GM11168 (cell line): ENCODE measurements at regions not wholly inside any gene's neighbourhood (a gene's known extent, or its start where the extent isn't known, plus 50 kb on each side); places are given as distances from the start of the nearest gene placed in this dataset.
"Not testable (repeated sequence)": the region's sequence is repeated elsewhere in the genome, so short reads cannot be mapped to it uniquely, and the experiment has no call there.

Experiments used
- in situ Hi-C: fragments of 300-500 bp; cut with MboI; formaldehyde crosslinking; loops from one replicate; pipeline ENCODE4 v1.12.0; 2022; ENCODE audit warnings: low sequenced_read_pairs; ENCODE audit not compliant: unreplicated experiment

GRCh38 chr5:50501491-50502228 lies 60.6 kb upstream of the EMB start:
- in situ Hi-C loops: no loop called here

DNA sequence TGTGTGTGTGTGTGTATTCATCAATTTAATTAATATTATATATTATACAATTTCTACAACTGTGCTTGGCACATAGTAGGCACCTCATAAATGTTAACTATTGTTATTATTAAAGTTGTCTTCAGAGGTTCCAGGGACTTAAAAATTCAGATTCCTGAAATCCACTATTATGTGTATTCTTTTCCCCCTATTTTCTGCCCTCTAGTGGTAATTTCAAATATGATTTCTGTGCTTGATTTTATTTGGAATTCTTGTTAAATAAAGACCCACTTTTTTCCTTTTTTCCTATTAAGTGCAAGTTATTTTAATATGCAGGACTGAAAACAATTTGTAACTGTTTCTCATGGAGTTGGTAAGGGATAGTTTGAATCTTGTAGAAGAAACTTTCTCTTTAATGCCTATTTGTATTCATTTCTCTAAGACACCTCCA lies 72.0 kb upstream of the EMB start:
- in situ Hi-C loops: not testable (repeated sequence)

DNA sequence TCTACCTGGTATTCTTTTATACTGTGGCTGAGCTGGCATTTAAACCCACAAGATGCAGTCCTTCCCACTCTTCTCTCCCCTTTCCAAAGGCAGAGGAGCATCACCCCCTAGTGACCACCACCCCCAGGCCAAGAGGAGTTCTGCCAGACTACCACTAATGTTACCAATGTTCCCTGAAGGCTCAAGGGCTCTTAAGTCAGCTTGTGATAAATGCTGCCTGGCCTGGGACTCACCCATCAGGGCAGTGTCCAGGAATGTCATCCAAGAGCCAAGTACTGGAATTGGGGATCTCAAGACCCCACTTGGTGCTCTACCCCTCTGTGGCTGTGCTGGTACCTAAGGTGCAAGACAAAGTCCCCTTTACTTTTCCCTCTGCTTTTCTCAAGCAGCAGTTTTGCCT lies 80.0 kb upstream of the EMB start:
- in situ Hi-C loops: not testable (repeated sequence)

DNA sequence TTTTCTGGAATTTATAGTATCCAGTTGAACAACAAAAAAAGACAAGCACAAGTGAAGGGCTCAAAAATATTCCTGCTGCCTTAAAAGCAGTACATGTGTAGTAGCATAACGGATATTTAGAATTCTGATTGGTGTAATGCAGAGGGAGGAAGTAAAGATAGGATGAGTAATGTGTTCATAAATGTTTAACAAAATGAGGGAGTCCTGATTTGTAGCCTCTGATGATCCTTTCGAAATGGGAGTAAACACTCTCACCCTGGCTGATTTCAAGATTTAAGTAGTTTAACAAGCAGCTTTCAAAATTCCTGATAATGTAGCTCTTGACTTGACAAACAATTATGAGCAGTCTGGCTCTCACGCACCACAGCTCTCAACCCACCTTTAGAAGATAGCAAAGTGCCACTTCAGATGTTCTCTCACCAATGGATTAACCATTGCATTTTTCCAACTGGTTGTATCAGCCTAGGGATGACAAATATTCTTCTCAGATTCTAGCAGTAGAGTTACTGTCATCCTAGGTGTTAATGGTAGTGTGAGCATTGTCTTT lies 86.5 kb upstream of the EMB start:
- in situ Hi-C loops: not testable (repeated sequence)

DNA sequence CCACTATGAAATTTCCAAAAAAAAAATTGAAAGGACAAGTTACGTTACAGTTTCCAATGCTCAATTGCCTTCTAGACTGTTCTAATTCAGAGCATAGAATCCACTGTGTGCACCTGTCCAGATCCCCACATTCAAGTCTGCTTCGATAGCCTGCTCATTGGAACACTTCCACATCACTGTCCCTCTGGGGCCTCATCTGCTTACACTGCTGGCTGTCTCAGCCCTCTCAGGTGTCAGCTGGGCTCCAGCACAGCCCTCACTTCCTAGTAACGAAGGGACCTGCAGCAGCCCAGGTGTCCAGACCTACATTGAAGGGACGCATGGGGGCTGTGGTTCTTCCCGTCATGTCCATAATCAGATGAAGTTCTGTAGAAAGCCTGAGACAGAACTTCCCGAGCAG lies 94.3 kb upstream of the EMB start:
- in situ Hi-C loops: no loop called here

DNA sequence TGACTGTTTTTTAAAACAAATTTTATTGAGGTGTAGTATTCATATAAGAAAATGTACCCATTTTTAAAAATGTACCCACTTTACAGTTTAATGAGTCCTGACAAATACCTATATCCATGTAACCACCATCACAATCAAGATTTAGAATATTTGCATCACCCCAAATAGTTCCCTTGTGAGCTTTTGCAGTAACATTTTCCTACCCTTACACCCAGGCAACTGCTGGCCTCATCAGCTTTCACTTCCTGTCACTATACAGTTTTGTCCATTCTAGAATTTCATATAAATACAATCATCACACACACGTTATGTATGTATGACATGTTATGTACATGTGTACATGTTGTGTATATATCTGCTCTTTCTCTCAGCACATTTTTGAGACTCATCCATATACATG lies 96.4 kb upstream of the EMB start:
- in situ Hi-C loops: not testable (repeated sequence)

DNA sequence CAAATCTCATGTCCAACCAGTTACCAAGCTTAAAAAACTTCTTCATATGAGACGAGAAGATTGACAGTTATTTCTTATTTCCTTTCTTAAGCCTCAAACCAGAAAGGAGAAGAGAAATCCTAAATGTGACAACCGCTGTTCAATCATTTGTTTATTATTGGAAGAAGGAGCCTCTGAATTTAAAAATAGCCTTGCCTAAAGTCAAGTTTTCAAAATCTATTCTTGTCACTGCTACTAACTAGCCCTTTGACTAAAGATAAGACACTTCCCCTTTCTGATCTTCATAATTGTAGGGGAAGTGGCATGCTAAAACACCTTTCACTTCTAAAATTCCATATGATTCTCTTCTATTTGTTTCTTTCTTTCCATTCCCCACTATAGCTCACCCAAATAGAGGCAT lies 106.2 kb upstream of the EMB start:
- in situ Hi-C loops: no loop called here

- in situ Hi-C loops: loop anchor here (25.0 kb wide), 1 partner anchor 212 kb away; no protein-coding TSS in a partner anchor
Measured at GRCh38 chr5:50550267-50550666, 109.2 kb upstream of the EMB start.

GRCh38 chr5:50550993-50551392 lies 109.9 kb upstream of the EMB start:
- in situ Hi-C loops: loop anchor here (25.0 kb wide), 1 partner anchor 211 kb away; no protein-coding TSS in a partner anchor

- in situ Hi-C loops: loop anchor here (25.0 kb wide), 1 partner anchor 209 kb away; no protein-coding TSS in a partner anchor
Measured at GRCh38 chr5:50553560-50553984, 112.5 kb upstream of the EMB start.

DNA sequence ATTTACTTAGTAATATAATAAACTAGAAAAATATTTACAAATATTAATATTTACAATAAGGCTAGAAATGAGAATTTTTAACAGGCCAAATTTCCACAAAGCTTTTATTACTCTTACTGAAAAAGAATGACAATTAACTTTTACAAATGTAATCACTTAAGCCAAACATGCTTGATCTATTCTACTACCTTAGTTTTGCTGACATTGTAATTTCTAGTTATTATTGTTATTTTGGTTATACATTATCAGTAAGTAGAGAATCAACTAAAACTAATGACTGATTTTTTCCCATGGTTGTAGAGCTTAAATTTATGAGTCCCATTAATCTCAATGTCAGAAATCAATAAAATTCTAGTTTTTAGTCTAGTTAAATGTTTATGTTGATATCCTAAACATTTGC lies 107.8 kb upstream of the PARP8 start:
- in situ Hi-C loops: loop anchor here (25.0 kb wide), 1 partner anchor 204 kb away; no protein-coding TSS in a partner anchor

GRCh38 chr5:50559955-50560354 lies 106.5 kb upstream of the PARP8 start:
- in situ Hi-C loops: loop anchor here (25.0 kb wide), 1 partner anchor 202 kb away; no protein-coding TSS in a partner anchor

GRCh38 chr5:50562694-50563093 lies 103.7 kb upstream of the PARP8 start:
- in situ Hi-C loops: loop anchor here (25.0 kb wide), 1 partner anchor 200 kb away; no protein-coding TSS in a partner anchor

GRCh38 chr5:50564079-50564478 lies 102.4 kb upstream of the PARP8 start:
- in situ Hi-C loops: loop anchor here (25.0 kb wide), 1 partner anchor 198 kb away; no protein-coding TSS in a partner anchor

DNA sequence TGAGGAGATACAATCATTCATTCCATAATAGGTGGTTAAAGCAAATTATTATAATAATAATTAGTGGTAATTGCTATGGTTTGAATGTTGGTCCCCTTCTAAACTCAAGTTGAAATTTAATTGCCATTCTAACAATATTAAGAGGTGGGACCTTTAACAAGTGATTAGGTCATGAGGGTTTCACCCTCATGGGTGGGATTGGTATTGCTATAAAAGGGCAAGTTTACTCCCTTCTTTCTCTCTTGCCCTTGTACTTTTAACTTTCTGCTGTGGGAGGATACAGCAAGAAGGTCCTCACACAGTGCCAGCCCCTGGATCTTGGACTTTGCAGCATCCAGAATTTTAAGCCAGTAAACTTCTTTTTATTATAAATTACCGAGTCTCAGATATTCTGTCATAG lies 101.9 kb upstream of the PARP8 start:
- in situ Hi-C loops: loop anchor here (25.0 kb wide), 1 partner anchor 198 kb away; no protein-coding TSS in a partner anchor

- in situ Hi-C loops: loop anchor here (25.0 kb wide), 1 partner anchor 188 kb away; no protein-coding TSS in a partner anchor
Measured at GRCh38 chr5:50574121-50574520, 92.3 kb upstream of the PARP8 start.

GRCh38 chr5:50575740-50576139 lies 90.7 kb upstream of the PARP8 start:
- in situ Hi-C loops: no loop called here

DNA sequence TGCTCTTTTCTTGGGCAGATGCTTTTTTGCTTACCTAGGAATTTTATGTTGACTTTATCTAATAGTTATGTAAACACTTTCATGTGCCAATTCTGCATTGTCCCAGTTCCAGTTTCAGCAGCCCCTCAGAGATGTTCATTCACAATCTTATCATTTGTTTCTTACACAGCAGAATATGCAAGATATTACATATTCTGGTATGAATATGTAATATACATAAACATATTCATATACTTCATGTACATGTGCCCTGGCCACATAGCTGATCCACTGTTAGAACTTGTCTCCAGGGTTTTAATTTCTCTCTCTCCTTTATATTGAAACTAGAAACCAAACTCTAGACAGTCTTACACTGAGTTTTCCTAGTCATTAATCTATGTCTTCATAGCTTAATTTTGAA lies 90.2 kb upstream of the PARP8 start:
- in situ Hi-C loops: no loop called here

DNA sequence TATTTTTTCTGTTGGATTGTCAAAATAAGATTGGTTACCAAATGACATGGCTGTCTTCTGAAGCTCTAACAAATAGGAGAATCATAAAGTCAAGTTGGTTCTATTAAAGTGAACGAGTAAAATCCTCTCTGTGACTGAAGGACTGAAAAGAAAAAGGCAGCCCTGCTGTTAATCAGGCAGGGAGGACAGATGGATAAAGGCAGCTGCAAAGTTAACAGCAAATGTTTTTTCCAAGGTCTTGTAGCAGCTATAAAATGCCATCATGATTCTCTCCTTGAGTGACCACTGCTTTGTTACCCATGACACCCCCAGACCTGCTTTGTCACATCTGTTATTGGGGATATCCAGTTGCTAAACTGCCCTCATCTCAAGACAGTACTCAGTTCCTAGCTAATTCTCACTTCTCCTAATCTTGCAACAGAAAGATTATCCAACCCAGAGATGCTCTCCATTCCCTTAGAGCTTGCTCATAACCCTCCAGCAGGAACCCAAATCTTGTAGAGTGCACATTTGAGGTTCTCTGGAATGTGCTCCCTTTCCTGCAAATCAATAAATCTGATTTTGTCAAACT lies 89.7 kb upstream of the PARP8 start:
- in situ Hi-C loops: no loop called here

DNA sequence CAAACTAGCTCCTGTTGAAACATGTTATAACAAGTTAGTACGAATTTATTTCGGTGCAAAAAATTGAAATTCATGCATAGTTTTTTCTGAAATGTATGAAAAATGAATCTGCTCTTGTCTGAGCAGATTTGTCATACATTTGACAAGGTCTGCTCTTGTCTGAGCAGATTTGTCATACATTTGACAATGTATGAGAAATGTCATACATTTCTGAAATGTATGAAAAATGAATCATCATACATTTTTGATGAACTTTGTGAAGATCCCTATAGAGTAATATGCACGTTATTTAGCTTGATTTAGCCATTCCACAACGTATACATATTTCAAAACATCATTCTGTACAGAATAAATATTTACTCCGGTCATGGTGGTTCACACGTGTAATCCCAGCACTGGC lies 85.9 kb upstream of the PARP8 start:
- in situ Hi-C loops: no loop called here

DNA sequence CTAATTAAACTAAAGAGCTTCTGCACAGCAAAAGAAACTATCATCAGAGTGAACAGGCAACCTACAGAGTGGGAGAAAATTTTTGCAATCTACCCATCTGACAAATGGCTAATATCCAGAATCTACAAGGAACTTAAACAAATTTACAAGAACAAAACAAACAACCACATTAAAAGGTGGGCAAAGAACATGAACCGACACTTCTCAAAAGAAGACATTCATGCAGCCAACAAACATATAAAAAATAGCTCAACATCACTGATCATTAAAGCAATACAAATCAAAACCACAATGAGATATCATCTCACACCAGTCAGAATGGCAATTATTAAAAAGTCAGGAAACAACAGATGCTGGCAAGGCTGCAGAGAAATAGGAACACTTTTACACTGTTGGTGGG lies 84.6 kb upstream of the PARP8 start:
- in situ Hi-C loops: not testable (repeated sequence)
